PC-3 (cell line): ENCODE measurements at regions not wholly inside any gene's neighbourhood (a gene's known extent, or its start where the extent isn't known, plus 50 kb on each side); places are given as distances from the start of the nearest gene placed in this dataset.

Experiments
- ATAC-seq: fragments of 200-7000 bp; cut with Tn5 transposase; 2 replicates; pipeline ENCODE4 v1.9.1; 2020; ENCODE audit warnings: mild to moderate bottlenecking, moderate library complexity
- BruUV-seq: library from RNA; stranded (reverse); fragments of 400-500 nt; replicated peaks from 2 replicates; lab custom pipeline; 2021; lab: Mats Ljungman, UMichigan
- CTCF ChIA-PET: fragments of 300-600 bp; sonication (Branson Sonifier 250); formaldehyde crosslinking; loops from one replicate; lab custom pipeline; 2022; ENCODE audit warnings: antibody characterized with exemption; lab: Charles Lee
- POLR2A ChIA-PET: fragments of 300-600 bp; sonication (Branson Sonifier 250); formaldehyde crosslinking; loops from one replicate; lab custom pipeline; 2022; ENCODE audit warnings: antibody characterized with exemption; ENCODE audit not compliant: unreplicated experiment; lab: Charles Lee
- DNase-seq: peaks from one replicate; pipeline ENCODE4 v3.0.0-alpha.2; 2015
- H2AFZ ChIP-seq: fragments of 300-600 bp; sonication (generic); 2 replicates; pipeline ENCODE4 v1.6.0; 2016; ENCODE audit warnings: antibody characterized with exemption, low read length
- H3F3A ChIP-seq: fragments of 300-600 bp; sonication (generic); one replicate; pipeline ENCODE4 v1.6.0; 2017; ENCODE audit warnings: antibody characterized with exemption, low read length, control low read depth, mild to moderate bottlenecking; ENCODE audit not compliant: unreplicated experiment
- H3K27ac ChIP-seq: fragments of 300-600 bp; sonication (generic); 2 replicates; pipeline ENCODE4 v1.5.1; 2016; ENCODE audit warnings: mild to moderate bottlenecking, low read length
- H3K27me3 ChIP-seq: fragments of 300-600 bp; sonication (generic); 2 replicates; pipeline ENCODE4 v1.6.1; 2016; ENCODE audit warnings: low read length, mixed read lengths
- H3K36me3 ChIP-seq: fragments of 300-600 bp; sonication (generic); 2 replicates; pipeline ENCODE4 v1.6.1; 2016; ENCODE audit warnings: low read depth, mixed run types, low read length, mixed read lengths
- H3K4me1 ChIP-seq: fragments of 300-600 bp; sonication (generic); 2 replicates; pipeline ENCODE4 v1.5.1; 2016; ENCODE audit warnings: low read length; ENCODE audit not compliant: insufficient read depth
- H3K4me2 ChIP-seq: fragments of 300-600 bp; sonication (generic); 2 replicates; pipeline ENCODE4 v1.6.0; 2016; ENCODE audit warnings: low read length
- H3K4me3 ChIP-seq: fragments of 300-600 bp; sonication (generic); 2 replicates; pipeline ENCODE4 v1.5.1; 2016; ENCODE audit warnings: mild to moderate bottlenecking, low read length, mixed read lengths
- H3K79me2 ChIP-seq: fragments of 300-600 bp; sonication (generic); 2 replicates; pipeline ENCODE4 v1.6.1; 2017; ENCODE audit warnings: low read length, mixed read lengths
- H3K9ac ChIP-seq: fragments of 300-600 bp; sonication (generic); 2 replicates; pipeline ENCODE4 v1.6.0; 2016; ENCODE audit warnings: mild to moderate bottlenecking, low read length
- H3K9me2 ChIP-seq: fragments of 300-600 bp; sonication (generic); replicated peaks from 2 replicates; pipeline ENCODE4 v1.6.1; 2016; ENCODE audit warnings: mixed run types, low read length, mixed read lengths
- H3K9me3 ChIP-seq: fragments of 300-600 bp; sonication (generic); 2 replicates; pipeline ENCODE4 v1.6.1; 2016; ENCODE audit warnings: low read length, mixed read lengths
- H4K20me1 ChIP-seq: fragments of 300-600 bp; sonication (generic); 2 replicates; pipeline ENCODE4 v1.6.1; 2016; ENCODE audit warnings: low read length, mixed read lengths
- EZH2 ChIP-seq: fragments of 300-600 bp; sonication (generic); IDR thresholded peaks from one replicate; pipeline ENCODE4 v1.6.1; 2017; ENCODE audit warnings: antibody characterized with exemption, mild to moderate bottlenecking, low read length; ENCODE audit not compliant: unreplicated experiment
- EZH2phosphoT487 ChIP-seq: fragments of 300-600 bp; sonication (generic); IDR thresholded peaks from 2 replicates; pipeline ENCODE4 v1.6.1; 2018; ENCODE audit warnings: mild to moderate bottlenecking, antibody characterized with exemption, low read length, borderline replicate concordance
- intact Hi-C: fragments of 100-400 bp; cut with micrococcal nuclease; formaldehyde crosslinking; loops from 2 replicates; pipeline ENCODE4 v1.9.0; 2023
- TF ChIP-seq, protein P1 (sequence below): fragments of 300-600 bp; sonication (generic); conservative IDR thresholded peaks from 2 replicates; pipeline ENCODE4 v1.5.1; 2017; ENCODE audit warnings: antibody characterized with exemption, low read depth, mild to moderate bottlenecking, low read length

- no peak for TF ChIP-seq EZH2phosphoT487
- TF ChIP-seq, protein P1, sequence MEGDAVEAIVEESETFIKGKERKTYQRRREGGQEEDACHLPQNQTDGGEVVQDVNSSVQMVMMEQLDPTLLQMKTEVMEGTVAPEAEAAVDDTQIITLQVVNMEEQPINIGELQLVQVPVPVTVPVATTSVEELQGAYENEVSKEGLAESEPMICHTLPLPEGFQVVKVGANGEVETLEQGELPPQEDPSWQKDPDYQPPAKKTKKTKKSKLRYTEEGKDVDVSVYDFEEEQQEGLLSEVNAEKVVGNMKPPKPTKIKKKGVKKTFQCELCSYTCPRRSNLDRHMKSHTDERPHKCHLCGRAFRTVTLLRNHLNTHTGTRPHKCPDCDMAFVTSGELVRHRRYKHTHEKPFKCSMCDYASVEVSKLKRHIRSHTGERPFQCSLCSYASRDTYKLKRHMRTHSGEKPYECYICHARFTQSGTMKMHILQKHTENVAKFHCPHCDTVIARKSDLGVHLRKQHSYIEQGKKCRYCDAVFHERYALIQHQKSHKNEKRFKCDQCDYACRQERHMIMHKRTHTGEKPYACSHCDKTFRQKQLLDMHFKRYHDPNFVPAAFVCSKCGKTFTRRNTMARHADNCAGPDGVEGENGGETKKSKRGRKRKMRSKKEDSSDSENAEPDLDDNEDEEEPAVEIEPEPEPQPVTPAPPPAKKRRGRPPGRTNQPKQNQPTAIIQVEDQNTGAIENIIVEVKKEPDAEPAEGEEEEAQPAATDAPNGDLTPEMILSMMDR, result no peak
- no peak for TF ChIP-seq EZH2
- CTCF ChIA-PET, result no interaction called here
- intact Hi-C loops, result no loop called here
- Histone ChIP-seq H3K4me3 (no peak overlapping the region), H3K36me3 (no peaks in the 10 kb centered on the region), H3K9ac (no peak overlapping the region), H3K79me2 (no peaks in the 10 kb centered on the region), H3K4me2 (no peak overlapping the region), H3K9me3 (no peaks in the 10 kb centered on the region), H3K27me3 (no peaks in the 10 kb centered on the region), H3K9me2 (no peaks in the 10 kb centered on the region), H3F3A (no peaks in the 10 kb centered on the region), H2AFZ (no peak overlapping the region), H4K20me1 (no peaks in the 10 kb centered on the region), H3K4me1 (no peaks in the 10 kb centered on the region; the same call in 1 of the 2 replicates), H3K27ac (no peak overlapping the region)
- BruUV-seq, result no TSS peak
- no peak for ATAC-seq
- DNase-seq, result no peak
- POLR2A ChIA-PET, result no interaction called here
Measured at GRCh38 chr4:125101719-125102118, 213.0 kb upstream of the FAT4 start.

GRCh38 chr4:125097729-125098128 lies 217.0 kb upstream of the FAT4 start:
- Histone ChIP-seq H3K27me3 (no peaks in the 10 kb centered on the region), H3F3A (no peaks in the 10 kb centered on the region), H3K79me2 (no peaks in the 10 kb centered on the region), H3K36me3 (no peaks in the 10 kb centered on the region), H3K9me2 (no peaks in the 10 kb centered on the region), H3K4me3 (no peak overlapping the region), H3K27ac (no peak overlapping the region), H3K9me3 (no peaks in the 10 kb centered on the region), H3K4me2 (no peak overlapping the region), H4K20me1 (no peaks in the 10 kb centered on the region), H3K9ac (no peak overlapping the region), H3K4me1 (no peaks in the 10 kb centered on the region; the same call in 1 of the 2 replicates), H2AFZ (no peak overlapping the region)
- intact Hi-C loops, result no loop called here
- ATAC-seq, result no peak
- TF ChIP-seq, protein P1, result no peak
- TF ChIP-seq EZH2phosphoT487 (no peak), EZH2 (no peak)
- ChIA-PET POLR2A (no interaction called here), CTCF (no interaction called here)
- no peak for DNase-seq
- BruUV-seq, result no TSS peak

DNA sequence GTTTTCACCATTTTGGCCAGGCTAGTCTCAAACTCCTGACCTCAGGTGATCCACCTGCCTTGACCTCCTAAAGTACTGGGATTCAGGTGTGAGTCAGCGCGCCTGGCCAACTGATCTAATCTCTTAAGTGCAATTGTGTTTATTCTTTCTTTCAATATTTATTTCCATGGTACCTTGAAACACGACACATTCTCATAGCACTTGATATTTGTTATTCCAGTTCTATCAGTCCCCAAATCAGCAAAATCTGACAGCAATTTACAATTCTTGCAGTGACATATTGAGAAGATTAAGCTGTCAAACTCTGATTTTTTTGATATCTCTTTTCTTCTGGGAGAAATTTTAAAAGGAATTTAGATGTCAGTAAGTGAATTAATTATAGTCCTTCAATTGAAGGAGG lies 218.1 kb upstream of the FAT4 start:
- no peak for DNase-seq

More for the DNA sequence above, 218.1 kb upstream of the FAT4 start:
- no peak overlapping the region for H3K9ac ChIP-seq
- H3K9me3 ChIP-seq, result no peaks in the 10 kb centered on the region
- H3K36me3 ChIP-seq, result no peaks in the 10 kb centered on the region
- ChIA-PET POLR2A (no interaction called here), CTCF (no interaction called here)
- BruUV-seq, result no TSS peak
- H3K4me2 ChIP-seq, result no peak overlapping the region
- no peaks in the 10 kb centered on the region for H3K79me2 ChIP-seq
- TF ChIP-seq EZH2phosphoT487 (no peak), EZH2 (no peak)
- TF ChIP-seq, protein P1, result no peak
- intact Hi-C loops, result no loop called here
- no peaks in the 10 kb centered on the region for H3F3A ChIP-seq
- H3K27me3 ChIP-seq, result no peaks in the 10 kb centered on the region
- H3K27ac ChIP-seq, result no peak overlapping the region
- no peak overlapping the region for H3K4me3 ChIP-seq
- H3K4me1 ChIP-seq, result no peaks in the 10 kb centered on the region; the same call in 1 of the 2 replicates
- no peaks in the 10 kb centered on the region for H4K20me1 ChIP-seq
- ATAC-seq, result no peak
- H2AFZ ChIP-seq, result no peak overlapping the region
- no peaks in the 10 kb centered on the region for H3K9me2 ChIP-seq
